Neural cell (in vitro differentiated cells): ENCODE measurements at regions not wholly inside any gene's neighbourhood (a gene's known extent, or its start where the extent isn't known, plus 50 kb on each side); places are given as distances from the start of the nearest gene placed in this dataset.

Experiments used
- EP300 ChIP-seq: fragments of 450-650 bp; conservative IDR thresholded peaks from 2 replicates; pipeline ENCODE4 v1.6.1; 2014; ENCODE audit warnings: antibody characterized with exemption, mild to moderate bottlenecking, moderate library complexity; ENCODE audit not compliant: poor library complexity, severe bottlenecking
- EZH2 ChIP-seq: fragments of 200-600, 300-800 bp; shearing (Covaris generic), sonication (generic); IDR thresholded peaks from 2 replicates; pipeline ENCODE4 v1.6.1; 2014; ENCODE audit warnings: antibody characterized with exemption, low read length, borderline replicate concordance, mild to moderate bottlenecking; ENCODE audit not compliant: insufficient read depth, poor library complexity, severe bottlenecking
- MXI1 ChIP-seq: fragments of 450-650 bp; conservative IDR thresholded peaks from 2 replicates; pipeline ENCODE4 v1.6.1; 2014; ENCODE audit warnings: antibody characterized with exemption, mild to moderate bottlenecking; ENCODE audit not compliant: poor library complexity, severe bottlenecking
- POLR2AphosphoS5 ChIP-seq: IDR thresholded peaks from 2 replicates; pipeline ENCODE4 v1.6.1; 2012
- RAD21 ChIP-seq: fragments of 450-650 bp; conservative IDR thresholded peaks from 2 replicates; pipeline ENCODE4 v1.6.1; 2014; ENCODE audit warnings: antibody characterized with exemption, mild to moderate bottlenecking, moderate library complexity
- SMC3 ChIP-seq: fragments of 450-650 bp; conservative IDR thresholded peaks from 2 replicates; pipeline ENCODE4 v1.6.1; 2014; ENCODE audit warnings: antibody characterized with exemption, mild to moderate bottlenecking, moderate library complexity; ENCODE audit not compliant: poor library complexity
- TAF1 ChIP-seq: IDR thresholded peaks from 2 replicates; pipeline ENCODE4 v1.6.1; 2012; ENCODE audit warnings: low read depth
- TF ChIP-seq, protein P1 (sequence below): fragments of 450-650 bp; IDR thresholded peaks from 2 replicates; pipeline ENCODE4 v1.5.1; 2014; ENCODE audit warnings: antibody characterized with exemption, mild to moderate bottlenecking, moderate library complexity; ENCODE audit not compliant: poor library complexity, severe bottlenecking

GRCh38 chrX:82723806-82724205 is 784.3 kb upstream of the POU3F4 start:
- TF ChIP-seq, protein P1, sequence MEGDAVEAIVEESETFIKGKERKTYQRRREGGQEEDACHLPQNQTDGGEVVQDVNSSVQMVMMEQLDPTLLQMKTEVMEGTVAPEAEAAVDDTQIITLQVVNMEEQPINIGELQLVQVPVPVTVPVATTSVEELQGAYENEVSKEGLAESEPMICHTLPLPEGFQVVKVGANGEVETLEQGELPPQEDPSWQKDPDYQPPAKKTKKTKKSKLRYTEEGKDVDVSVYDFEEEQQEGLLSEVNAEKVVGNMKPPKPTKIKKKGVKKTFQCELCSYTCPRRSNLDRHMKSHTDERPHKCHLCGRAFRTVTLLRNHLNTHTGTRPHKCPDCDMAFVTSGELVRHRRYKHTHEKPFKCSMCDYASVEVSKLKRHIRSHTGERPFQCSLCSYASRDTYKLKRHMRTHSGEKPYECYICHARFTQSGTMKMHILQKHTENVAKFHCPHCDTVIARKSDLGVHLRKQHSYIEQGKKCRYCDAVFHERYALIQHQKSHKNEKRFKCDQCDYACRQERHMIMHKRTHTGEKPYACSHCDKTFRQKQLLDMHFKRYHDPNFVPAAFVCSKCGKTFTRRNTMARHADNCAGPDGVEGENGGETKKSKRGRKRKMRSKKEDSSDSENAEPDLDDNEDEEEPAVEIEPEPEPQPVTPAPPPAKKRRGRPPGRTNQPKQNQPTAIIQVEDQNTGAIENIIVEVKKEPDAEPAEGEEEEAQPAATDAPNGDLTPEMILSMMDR = no peak
- TF ChIP-seq EP300 (no peak), RAD21 (no peak), POLR2AphosphoS5 (no peak), EZH2 (no peak), SMC3 (no peak), MXI1 (no peak), TAF1 (no peak)
